HG03469 (cell line): ENCODE measurements at regions not wholly inside any gene's neighbourhood (a gene's known extent, or its start where the extent isn't known, plus 50 kb on each side); places are given as distances from the start of the nearest gene placed in this dataset.
"Not testable (repeated sequence)": the region's sequence is repeated elsewhere in the genome, so short reads cannot be mapped to it uniquely, and the experiment has no call there.

Experiments
- ATAC-seq: cut with Tn5 transposase; IDR thresholded peaks from one replicate; pipeline ENCODE4 v1.9.1; 2021; ENCODE audit warnings: mild to moderate bottlenecking, moderate library complexity, moderate number of reproducible peaks; ENCODE audit not compliant: unreplicated experiment

DNA sequence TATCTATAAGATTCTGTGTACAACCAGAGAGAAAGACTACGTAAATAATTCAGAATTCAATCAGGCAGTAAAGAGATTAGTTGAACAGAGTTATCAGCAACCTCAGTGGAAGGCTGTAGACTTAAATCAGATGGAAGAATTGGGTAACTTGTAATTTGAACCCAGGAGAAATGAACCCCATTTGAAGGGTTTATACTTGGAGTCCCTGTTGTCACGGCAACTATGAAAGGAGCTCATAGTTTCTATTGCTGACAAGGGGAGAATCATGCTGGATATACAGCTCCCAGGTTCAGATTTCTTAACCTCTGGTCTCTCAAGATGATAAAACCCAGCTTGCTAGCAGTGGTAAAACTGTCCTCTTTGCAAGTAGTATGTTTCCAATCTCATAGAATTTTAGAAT lies 54.4 kb upstream of the BMP4 start:
- no peak for ATAC-seq

DNA sequence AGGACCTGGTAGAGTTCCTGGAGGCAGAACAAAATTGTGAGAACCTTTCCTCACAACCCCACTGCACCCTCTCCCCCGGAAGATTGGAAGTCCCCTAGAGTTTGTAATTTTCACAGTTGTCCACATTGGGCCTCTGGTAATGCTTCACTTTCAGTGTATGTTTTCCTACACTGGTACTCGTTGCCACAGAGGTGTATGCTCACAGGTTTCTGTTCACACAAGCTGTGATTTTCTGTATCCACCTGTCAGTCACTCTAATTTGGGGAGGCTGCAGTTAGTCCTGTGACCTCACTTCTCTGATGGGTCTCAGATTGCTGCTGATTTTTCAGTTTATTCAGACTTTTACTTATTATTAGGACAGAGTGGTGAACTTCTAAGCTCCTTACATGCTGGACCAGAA lies 66.4 kb upstream of the BMP4 start:
- no peak for ATAC-seq

DNA sequence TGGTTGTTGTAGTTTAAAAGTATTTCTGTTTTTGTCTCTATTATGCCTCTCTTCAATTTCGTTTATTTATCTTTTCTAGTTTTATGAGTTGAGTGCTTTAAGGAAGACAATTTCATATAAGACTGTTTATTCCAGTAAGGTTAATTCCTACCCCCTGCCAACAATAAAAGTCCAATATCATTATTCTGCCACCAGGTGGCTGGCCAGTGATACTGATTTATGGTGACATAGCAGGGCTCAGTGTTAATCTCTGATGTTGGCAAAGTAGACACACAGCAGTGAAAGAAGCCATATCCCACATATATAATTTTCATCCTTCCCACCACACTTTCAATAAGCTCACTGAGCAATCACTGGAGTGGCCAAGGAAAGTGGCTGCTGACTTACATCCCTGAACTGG lies 69.0 kb upstream of the BMP4 start:
- ATAC-seq: no peak

DNA sequence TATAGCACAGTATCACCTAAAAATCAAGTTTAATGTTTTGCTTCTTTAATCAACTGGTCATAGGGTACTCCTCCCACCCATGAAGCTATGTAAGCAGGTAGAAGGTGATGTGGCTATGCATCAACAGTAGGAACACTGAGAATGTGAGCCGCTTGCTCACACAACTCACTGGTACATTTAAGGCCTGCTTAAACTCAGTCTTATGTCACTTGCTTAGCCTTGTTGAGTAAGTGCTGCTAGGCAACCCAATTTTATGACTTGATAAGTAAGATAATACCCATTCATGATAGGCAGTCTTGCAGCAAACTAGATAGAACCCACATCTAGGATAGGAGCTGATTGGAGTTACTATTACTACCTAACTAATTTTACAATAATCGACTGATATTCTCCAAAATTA lies 70.0 kb upstream of the BMP4 start:
- no peak for ATAC-seq

DNA sequence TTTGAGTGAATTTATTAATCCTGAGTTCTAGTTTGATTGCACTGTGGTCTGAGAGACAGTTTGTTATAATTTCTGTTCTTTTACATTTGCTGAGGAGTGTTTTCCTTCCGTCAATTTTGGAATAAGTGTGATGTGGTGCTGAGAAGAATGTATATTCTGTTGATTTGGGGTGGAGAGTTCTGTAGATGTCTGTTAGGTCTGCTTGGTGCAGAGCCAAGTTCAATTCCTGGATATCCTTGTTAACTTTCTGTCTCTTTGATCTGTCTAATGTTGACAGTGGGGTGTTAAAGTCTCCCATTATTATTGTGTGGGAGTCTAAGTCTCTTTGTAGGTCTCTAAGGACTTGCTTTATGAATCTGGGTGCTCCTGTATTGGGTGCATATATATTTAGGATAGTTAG lies 74.4 kb upstream of the BMP4 start:
- ATAC-seq: not testable (repeated sequence)

DNA sequence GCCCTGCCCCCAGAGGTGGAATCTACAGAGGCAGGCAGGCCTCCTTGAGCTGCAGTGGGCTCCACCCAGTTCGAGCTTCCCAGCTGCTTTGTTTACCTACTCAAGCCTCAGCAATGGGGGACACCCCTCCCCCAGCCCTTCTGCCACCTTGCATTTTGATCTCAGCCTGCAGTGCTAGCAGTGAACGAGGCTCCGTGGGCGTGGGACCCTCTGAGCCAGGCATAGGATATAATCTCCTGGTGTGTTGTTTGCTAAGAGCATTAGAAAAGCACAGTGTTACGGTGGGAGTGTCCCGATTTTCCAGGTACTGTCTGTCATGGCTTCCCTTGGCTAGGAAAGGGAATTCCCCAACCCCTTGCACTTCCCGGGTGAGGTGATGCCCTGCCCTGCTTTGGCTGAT lies 76.7 kb upstream of the BMP4 start:
- ATAC-seq: not testable (repeated sequence)

DNA sequence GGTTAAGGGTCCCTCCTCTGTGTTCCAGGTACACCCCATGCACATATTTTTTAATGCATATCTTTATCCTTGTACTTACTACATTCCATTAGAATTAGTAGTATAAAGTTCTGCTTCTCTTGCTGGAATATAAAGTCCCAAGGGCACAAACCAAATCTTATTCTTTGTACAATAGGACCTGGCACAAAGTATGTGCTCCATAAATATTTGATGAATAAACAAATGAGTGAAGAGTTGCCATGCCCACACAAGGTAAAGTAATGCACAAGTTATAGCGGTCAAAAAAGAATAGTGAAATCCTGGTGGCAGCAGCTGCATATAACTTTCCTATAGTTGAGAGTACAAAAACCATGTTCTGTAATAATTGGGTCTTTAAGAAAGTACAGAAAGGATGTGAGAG lies 82.1 kb upstream of the BMP4 start:
- no peak for ATAC-seq

DNA sequence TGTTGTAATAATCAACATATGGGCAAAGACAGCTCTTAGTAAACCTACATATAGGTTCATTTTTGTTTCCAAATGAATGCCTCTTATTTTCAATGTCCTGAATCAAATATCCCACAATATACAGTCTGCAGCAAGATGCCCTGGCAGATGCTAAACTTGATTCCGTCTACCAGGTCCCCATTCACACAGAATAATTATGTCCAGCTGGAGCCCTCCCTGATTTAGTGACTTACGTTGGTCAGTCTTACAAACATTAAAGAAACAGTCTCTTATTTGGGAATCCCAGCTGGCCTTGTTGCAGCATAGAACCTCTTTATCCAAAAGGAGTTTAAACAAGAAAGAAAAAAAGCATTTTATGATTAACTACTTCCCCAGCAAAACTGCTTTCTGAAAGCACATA lies 82.7 kb upstream of the BMP4 start:
- ATAC-seq: no peak

DNA sequence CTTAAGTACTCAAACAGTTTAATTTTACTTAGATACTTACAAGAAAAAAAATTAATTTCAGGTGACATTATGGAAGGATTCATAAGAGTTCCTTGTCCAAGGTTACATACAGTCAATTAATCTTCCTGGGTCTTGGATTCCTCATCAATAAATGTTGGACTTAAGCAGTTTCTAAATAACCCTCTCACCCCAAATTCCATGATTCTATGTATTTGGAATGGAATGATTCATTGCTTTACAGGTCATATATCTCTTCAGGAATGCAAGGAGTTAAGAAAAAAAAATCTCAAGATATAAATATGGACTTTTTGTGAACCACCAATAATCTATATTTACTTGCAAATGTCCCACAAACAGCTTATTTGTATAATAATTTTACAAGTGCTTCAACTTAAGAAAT lies 84.2 kb upstream of the BMP4 start:
- no peak for ATAC-seq

DNA sequence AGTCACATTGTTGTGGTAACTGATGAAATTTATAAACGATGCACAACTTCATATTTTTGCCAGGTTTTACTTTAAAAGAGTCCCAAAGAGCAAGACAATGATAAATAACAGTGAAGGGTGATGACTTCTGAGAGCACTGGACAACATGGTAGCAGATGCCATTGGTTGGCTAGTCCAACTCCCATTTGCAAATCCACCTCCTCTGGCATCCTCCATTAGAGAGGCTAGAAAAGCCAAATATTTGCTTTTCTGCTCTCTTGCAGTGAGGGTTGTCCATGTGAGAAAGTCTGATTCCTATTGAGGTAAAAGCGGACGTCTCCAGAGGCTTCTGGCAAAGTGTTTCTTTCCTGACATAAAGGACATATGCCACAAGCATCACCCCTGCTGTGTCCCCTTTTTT lies 89.6 kb upstream of the BMP4 start:
- no peak for ATAC-seq

DNA sequence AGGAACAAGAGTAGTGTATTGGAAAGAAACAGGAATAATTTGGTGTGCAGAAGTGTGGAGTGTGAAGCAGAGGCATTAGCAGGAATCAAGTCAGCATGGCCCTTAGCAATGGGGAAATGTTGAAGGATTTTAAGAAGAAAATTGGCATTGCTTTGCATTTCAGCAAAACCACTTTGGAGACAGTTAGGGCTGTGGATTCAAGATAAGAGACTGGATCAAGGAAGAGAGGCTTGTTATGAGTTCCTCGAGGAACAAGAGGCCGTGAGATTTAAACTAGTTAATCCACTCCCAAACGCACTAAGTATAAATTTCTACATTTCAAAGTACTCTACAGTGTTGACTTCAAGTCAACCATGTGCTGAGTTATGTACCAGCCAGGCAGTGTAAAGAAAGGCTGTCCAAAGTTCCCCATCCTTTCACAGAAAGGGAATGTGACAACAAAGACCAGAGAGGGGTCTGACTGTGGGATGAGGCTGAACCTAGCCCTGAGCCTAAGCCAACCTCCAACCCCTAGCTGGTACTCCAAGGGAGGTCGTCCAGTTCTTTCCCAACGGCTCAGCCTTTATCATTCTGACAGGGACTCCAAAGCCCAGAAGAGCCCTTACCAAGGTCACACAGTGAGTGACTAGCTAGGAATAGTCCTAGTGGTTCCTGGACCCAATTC lies 91.2 kb upstream of the BMP4 start:
- no peak for ATAC-seq

DNA sequence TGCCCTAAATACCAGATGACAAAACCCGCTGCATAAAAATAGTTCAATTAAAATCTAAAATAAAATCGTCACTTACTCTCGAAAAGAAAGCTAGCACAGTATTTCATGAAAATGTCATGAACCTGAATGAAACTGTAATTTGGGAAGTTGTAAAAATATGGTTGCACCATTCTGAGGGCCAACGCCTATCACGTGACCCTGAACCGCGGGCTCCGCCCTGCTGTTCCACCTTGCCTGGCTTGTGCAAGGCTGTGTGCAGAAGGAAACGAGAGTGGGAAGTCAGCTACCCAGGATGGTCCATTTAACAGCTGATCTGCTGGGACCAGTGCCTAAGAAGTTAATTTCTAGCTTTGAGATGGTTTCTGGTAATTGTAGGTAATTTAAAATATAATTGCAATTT lies 91.7 kb upstream of the BMP4 start:
- no peak for ATAC-seq

DNA sequence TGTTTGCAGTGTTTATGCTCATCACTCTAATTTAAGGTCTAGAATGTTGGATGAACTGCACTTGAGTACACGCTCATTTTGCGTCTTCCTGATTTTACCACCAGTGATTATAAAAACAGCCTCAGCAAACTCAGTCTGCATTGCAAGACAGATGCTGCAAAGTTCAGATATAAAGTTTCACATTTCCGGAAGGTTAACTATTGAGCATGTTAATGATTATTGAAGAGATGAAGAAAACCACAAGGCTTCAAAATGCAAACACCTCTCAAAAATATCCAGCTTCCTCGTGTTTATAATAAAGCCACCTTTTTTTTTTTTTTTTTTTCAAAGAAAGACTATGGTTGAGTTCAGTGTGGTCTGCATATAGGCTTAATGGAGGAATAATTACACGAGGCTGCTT lies 92.1 kb upstream of the BMP4 start:
- ATAC-seq: no peak

DNA sequence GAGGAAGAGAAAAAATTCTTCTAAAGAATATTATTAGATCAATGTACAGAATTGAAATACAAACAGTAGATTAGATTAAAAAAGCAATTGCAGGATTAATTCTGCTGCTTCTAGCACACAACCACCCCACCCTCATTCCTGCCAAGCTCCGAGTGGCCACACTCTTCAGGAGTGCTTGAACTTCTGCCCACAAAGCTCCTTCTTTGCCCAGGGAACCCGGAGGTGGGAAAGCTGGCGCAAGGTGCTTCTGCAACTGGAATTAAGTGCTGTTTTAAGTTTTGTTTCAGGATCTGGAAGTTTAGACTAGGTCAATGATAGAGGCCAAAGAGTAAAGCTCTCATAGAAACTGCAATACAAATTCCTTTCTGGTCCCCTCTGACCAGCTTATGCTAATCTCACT lies 94.1 kb upstream of the BMP4 start:
- ATAC-seq: no peak

DNA sequence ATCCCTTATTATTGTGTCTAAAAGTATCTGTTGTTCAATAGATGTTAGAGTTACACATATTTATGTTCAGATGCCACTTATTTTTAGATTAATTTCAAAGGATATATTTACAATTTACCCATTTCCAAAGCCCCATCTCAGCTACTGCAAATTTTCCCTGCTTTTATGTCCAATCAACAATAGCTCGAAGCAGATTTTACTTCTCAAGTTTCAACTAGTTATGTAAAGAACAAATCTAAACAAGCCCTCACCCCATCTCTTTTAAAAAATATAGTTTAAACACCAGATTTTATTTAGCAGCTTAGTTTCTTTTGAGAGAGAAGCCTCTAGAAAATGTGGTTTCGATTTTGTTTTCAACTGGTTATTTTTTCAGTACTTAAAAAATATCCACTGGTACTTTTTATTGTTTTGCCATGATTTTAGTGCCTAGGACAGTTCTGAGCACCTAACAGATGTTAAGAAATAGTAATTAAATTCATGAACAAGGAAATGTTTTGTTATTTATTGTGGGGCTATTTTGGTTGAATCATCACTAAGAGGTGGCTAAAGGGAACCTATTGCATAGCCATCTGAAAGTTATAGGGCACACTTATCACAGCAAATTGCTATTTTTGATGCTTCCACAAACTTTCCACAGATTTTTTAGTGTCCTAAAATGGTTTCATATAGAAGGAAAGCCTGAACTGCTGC lies 96.2 kb upstream of the BMP4 start:
- no peak for ATAC-seq

DNA sequence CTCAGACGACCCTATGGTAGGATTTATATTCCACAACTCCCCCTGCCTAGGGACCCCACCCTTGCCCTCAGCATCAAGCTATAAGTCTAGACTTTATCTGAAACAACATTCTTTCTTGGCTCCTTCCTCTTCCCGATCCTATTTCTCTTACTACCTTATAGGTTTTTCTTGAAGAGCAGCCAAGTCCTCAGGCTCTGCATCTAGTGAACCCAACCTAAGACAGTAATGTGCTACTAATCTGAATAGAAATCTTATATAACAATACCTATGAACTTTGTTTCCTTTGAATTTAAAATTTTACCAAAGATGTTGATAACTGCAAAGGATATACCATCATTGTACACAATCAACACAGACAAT lies 96.7 kb upstream of the BMP4 start:
- ATAC-seq: no peak

DNA sequence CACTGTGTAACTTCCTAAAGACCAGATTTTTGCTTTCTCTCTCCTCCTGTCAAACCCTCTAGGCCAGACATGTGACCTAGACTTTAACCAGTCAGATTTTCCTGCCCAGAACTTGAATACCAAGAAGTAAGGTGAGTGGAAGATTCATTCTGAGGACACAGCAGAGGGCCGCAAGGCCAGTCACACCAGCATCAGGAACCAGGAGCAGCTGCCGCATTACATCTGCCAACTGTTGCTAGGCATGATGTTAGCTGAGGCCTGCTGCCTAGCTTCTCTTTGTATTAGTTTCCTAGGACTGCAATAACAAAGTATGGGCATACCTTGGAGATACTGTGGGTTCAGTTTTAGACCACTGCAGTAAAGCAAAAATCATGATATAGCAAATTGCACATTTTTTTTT lies 101.9 kb upstream of the BMP4 start:
- ATAC-seq: no peak

DNA sequence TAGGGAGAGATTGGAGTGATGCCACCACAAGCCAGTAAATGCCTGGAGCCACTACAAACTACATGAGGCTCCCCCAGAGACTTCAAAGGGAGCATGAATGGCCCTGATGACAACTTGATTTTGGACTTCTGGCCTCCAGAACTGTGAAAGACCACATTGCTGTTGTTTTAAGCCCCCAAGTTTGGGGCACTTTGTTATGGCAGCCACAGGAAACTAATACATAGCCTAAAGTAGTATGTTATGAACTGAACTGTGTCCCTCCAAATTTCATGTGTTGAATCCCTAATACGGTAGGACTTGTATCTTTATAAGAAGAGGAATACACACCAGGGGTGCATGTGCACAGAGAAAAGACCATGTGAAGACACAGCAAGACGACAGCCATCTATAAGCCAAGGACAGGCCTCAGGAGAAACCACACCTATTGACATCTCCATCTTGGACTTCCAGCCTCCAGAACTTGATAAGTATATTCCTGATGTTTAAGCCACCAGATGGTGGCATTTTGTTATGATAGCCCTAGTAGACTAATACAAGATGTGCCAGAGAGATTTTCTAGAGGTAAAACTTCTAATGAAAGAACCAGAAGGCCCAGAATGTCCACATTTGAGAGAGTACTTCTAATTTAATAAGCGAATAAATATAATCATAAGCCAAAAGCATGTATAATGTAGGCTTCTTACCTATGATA lies 127.1 kb upstream of the BMP4 start:
- ATAC-seq: no peak

DNA sequence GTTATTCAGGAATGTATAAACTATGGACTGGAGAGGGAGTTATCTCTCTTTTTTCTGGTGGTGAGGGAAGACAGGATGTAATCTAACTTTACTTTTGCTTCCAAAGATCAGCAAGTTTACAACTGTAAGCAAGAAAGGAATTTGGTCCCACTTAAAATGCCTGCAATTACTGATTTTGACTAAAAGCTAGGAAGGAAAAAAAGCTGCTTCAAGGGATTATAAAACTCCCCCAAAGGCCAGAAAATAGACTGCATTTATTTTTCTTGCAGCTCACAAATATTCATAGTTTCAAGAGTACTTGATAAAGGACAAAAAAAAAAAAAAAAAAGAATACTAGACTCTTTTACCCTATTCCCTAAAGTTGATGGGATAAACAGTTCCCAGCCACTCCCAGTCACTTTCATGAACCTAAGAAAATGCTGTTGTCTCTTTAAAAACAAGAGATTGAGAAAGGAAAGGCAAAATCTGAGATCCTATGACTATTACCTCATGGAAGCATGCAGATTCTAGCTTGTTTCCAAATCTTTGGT lies 128.7 kb upstream of the BMP4 start:
- no peak for ATAC-seq

DNA sequence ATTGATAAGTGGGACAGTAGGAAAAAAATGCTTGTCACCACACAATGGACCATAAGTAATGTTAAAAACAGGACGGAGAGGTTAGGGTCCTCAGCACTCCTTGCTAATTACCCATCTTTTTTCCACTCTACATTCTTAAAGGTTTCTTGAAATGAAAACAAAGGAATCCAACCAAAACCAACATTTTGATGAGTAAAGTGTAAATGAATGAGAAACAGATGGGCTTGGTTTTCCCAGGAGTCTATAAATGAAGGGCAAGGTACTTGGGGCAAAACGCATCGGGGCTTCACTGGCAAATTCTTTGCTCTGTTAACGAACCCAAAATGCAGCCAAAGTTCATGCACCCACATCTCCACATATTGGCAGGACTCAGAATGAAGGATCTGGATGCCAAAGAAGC lies 129.2 kb upstream of the BMP4 start:
- ATAC-seq: no peak

DNA sequence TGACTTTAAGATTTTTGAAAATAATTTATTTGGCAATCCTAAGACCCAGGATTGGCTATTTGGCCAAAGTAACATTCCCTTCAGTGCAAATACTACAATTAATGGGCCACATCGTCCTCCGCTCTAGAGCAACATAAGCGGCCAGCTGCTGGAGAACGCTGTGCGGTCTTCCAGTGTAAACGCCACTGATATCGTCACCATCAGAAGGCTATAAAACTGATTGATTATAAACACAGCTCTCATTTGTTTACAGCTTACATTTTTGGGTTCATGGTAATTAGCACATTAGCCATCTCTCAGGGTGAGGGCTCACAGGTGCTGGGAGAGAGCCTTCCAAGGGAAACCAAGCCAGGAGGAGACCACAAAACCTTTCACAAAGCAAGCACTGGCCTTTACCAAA lies 130.1 kb upstream of the BMP4 start:
- ATAC-seq: no peak

DNA sequence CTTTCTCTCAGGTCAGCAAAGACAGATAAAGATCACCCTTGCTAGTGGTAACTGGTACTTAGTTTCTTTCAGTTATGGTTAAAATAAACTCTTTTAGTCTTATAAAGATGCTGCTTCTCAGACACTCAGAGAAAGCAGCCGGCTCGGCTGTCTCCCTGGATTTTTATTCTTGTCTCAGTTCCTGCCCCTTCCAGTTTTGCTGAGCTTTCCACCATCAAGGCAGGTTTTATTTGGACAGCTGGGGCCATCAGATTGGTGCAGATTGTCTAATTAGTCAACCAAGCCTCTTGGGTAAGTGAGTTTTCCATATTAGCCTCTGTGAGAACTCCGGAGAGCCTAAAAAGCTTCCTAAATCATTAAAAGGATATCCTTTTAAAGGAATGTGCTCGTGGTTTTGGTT lies 130.8 kb upstream of the BMP4 start:
- ATAC-seq: no peak
